ENCODE measurements at regions not wholly inside any gene's neighbourhood (a gene's known extent, or its start where the extent isn't known, plus 50 kb on each side); places are given as distances from the start of the nearest gene placed in this dataset.

- DNase-seq = no peak
Measured at GRCh38 chr3:168273036-168273435, 177.3 kb upstream of the GOLIM4 start.

- DNase-seq = no peak
Measured at GRCh38 chr3:168272343-168272985, 176.7 kb upstream of the GOLIM4 start.

GRCh38 chr3:168271932-168272331, 176.2 kb upstream of the GOLIM4 start:
- no peak for DNase-seq

- no peak for DNase-seq
Measured at GRCh38 chr3:168269001-168269400, 173.3 kb upstream of the GOLIM4 start.

GRCh38 chr3:168267179-168267578, 171.5 kb upstream of the GOLIM4 start:
- no peak for DNase-seq

DNA sequence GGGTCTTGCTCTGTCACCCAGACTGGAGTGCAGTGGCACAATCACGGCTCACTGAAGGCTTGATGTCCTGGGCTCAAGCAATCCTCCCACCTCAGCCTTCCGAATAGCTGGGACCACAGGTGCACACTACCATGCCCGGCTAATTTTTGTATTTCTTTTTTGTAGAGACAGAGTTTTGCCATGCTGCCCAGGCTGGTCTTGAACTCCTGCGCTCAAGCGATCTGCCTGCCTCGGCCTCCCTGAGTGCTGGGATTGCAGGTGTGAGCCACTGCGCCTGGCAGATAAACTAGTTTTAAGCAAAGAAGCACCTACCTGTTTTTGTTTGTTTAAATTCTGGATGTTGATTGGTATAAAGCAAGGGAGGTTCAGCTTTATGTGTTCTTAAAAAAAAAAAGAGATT, 170.6 kb upstream of the GOLIM4 start:
- DNase-seq = no peak

GRCh38 chr3:168262887-168263286, 167.2 kb upstream of the GOLIM4 start:
- DNase-seq = no peak

DNA sequence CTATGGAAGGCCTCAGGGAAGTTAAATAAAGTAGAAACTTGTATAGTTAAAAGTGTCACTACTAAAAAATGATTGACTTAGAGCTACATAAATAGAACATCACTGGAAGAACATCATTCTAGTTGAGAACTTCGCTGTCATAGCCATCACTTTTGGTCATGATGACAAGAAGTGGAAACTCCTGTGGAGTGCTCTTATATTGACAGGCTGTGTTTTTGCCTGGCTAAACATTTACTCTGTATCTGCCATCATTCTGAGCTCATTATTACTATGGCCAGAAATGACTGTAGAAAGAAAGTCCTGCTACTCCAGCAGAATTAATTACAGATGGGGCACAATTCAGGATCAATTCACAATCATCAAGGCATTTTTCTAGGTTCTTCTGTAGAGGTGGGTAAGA, 165.1 kb upstream of the GOLIM4 start:
- no peak for DNase-seq

- no peak for DNase-seq
Measured at GRCh38 chr3:168251371-168251770, 155.6 kb upstream of the GOLIM4 start.

DNA sequence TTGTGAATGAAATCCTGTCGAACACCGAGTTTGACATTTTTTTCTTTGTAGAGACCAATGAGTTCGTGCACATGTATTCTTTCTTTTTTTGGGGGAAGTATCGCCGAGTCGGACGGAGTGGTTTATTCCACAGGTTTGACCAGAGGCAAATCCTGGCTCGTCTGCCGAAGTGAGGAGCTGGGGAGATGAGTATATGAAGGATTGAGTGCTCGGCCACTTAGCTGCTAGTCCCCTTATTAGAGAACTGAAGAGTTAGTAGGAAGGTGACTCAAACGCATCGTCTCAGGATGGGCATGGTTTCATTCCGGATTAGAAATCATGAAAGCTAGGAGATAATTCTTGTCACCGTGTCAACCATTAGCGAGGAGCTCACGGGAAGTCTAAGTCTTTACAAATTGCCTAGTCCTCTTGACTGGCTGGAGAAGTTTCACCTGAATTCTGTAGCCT, 154.7 kb upstream of the GOLIM4 start:
- no peak for DNase-seq

DNA sequence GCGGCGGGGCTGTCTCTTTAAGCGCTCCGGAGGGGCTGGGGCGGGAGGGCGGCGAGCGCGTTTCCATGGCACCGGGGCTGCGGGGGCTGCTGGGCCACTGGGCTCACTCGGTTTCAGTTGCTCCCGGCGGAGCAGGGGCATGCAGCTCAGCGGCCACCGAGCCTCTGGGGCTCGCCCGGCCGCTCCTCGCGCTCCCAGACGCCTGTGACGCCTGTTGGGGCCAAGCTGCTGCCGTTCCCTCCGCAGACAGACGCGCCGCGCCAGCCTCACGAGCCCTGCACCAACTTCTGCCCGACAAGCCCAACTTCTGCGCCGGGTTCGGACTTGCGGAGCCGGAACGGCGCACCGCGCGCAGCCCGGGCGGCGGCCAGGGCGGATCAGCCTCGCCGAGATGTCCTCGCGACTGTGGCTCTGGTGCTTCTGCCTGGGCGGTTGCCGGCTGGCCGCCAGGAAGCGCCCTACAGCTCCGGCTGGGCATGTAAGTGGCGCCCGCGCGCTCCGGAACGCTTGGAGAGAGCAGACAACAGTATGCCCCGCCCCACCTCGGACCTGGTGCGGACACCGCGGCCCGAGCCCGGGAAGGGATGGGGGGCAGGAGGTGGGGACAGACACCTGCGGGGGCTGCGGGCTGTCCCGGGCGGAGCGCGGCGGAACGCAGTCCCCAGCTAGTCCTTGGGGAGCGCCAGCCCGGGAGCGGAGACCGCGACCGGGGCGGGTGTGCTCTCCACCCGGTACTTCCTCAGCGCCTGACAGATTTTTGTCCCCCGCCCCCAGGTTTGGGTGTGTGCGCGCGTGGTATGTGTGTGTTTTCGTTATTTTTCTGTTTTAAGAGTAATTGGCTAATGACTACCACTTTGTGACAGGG, 154.1 kb upstream of the GOLIM4 start:
- peak; percentile 17 to 40 for DNase-seq

GRCh38 chr3:168249205-168249549, 153.5 kb upstream of the GOLIM4 start:
- no peak for DNase-seq

DNA sequence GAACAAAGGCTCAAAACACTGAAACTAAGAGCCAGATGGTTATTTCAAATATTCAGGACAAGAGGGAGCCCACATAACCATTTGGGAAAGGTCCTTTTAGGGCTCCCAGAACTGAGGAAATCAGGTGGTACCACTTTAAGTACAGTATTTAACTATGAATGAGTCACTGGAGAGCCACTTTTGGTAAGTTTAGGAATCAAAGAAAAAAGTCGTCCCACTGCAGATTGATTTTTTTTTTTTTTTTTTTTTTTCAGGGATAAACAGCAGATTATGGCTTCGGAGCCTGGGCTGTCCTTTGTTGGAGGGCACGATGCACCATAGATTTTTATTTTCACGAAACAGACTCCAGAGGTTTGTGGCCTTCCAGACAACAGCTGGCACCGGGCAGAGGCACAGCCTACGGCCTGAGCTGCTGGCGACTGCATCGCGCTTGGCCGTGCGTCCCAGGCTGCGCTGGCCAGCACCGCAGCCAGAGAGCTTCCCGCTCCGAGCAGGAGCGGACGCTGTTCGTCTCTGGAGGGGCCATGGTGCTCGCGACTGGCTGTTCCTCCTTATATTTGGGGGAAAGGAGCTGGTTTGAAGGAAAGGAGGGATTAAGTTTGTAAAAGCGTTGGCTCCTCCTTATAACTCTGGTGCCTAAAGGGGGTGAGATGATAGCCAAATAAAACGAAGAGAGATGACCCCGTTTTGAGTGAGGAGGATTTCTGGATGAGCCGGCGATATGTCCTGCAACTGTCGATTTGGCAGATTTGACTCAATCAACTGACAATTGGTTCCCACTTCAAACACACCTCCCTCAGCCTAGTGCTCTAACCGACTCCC, 152.9 kb upstream of the GOLIM4 start:
- no peak for DNase-seq

GRCh38 chr3:168241156-168241555, 145.4 kb upstream of the GOLIM4 start:
- no peak for DNase-seq

- DNase-seq = no peak
Measured at GRCh38 chr3:168239287-168239686, 143.6 kb upstream of the GOLIM4 start.

- DNase-seq = no peak
Measured at GRCh38 chr3:168233001-168233400, 137.3 kb upstream of the GOLIM4 start.

DNA sequence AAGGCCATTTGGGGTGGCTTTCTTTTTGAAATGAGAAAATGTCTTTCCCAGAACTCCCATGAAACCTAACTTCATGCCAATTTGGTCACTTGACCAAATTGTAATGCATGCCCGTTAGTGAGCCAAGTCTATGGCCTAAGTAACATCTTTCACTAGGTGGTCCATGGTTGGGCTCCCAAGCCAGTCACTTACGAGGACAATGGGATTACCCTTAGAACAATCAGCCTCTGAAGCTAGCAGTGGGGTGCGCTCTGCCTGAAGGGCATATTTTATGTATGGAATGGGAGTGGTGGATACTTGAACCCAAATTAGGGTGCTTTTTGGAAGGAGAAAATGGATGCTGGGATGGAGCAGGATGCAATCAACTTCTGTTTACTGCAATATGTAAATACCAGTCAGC, 127.4 kb upstream of the GOLIM4 start:
- DNase-seq = no peak

DNA sequence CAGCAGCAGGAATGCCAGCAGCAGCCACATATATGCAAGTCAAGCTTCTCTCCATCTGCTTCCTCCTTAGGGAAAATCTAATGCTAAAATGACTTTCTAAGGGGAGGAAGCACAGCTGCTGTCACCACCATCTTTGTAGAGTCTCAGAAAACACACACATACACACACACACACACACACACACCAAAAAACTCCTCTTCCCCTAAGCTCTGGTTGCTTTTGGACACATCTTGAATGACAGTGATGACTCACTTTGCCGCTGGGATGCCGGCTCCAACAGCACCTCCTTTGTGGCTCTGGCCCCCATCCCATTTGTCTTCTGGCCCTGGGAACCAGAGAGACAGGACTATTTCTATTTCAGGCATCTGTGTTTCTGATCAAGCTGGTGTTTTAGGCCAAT, 124.8 kb upstream of the GOLIM4 start:
- no peak for DNase-seq

DNA sequence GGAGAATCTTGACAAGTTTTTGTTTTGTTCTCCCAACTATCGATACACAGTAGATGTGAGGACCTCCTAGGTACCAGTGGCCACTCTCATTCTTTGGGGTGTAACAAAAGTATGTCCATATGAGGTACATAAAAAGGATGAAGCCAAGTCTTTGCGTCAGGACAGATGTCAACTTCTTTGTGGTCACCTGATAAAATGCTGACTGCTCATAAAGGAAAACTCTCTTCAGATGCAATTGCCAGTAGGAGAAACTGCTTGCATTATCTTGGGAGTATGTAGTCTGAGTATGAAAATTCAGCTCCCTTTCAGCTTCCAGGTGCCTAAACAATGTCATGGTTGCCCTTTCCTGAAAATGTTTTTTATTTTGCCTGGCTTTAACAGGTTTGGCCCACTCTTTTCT, 123.8 kb upstream of the GOLIM4 start:
- no peak for DNase-seq

DNA sequence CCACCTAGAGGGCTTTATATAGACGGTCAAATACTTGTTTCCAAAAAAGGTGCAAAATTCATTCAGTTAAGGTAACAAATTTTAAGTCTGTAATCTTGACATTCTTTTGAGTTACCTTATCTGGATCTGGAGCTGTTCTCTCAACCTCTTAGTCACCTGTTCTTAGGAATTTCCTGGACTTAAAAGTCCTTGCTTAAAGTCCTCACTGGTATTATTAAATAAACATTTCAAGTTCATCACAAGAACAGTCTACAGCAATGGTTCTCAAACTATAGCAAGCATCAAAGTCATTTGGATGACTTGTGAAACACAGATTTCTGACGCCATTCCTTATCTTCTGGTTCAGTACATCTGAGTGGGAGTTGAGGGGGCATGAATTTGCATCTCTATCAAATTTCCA, 122.9 kb upstream of the GOLIM4 start:
- DNase-seq = no peak

DNA sequence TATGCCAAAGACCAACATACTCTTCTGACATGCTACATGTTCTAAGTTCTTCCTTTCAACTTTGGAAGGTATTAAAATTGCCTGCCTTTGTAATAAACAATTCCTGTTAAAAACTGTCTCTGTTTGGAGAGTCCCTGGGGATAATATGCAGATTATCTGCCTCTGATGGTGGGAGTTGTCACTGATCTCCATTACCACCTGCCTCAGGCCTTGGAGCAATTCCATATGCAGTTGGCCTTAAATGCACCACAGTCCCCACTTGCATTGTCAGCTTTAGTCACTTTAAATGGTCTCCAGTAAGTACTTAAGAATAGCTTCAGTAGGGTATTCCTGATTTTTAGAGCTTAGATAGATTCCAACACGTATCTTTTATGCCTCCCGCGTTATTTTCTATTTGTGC, 121.1 kb upstream of the GOLIM4 start:
- DNase-seq = no peak

DNA sequence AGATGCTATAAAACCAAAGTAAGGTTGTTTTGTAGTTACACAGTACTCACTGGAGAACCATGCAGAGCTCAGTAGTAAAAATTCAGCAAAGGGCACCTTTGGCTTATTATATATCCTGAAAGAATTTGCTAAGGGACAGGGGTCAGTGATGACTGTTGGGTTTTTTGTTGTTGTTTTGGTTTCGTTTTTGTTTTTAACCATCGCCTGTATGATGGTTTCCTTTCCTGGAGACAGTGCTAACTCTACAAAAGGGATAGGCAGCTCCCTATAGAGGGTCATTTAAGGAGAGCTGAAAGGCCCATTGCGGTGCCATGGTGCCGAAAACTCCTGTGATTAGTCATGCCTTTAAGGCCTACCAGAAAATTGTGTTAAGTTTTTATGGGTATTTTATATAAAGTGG, 118.2 kb upstream of the GOLIM4 start:
- no peak for DNase-seq

- no peak for DNase-seq
Measured at GRCh38 chr3:168212664-168213285, 117.1 kb upstream of the GOLIM4 start.
